ENCODE measurements at regions not wholly inside any gene's neighbourhood (a gene's known extent, or its start where the extent isn't known, plus 50 kb on each side); places are given as distances from the start of the nearest gene placed in this dataset.

GRCh38 chr16:86012221-86012620, 113.3 kb downstream of the IRF8 start:
- no peak for TF ChIP-seq JUND (IDR thresholded peaks at IDR 0.05; ENCODE audit: low read depth)
- DNase-seq (ENCODE audit: low read depth in 1 of 2, low spot score in 1 of 2), result no peak
- in situ Hi-C loops (cut with HindIII; ENCODE audit: low pct_unique_long_range_greater_than_20kb, low sequenced_read_pairs), result no loop called here

- in situ Hi-C loops (cut with HindIII; ENCODE audit: low pct_unique_long_range_greater_than_20kb, low sequenced_read_pairs), result no loop called here
- no peak for DNase-seq (ENCODE audit: low read depth in 1 of 2, low spot score in 1 of 2)
- TF ChIP-seq JUND (IDR thresholded peaks at IDR 0.05; ENCODE audit: low read depth), result no peak
Observed at GRCh38 chr16:86013867-86014266, 114.9 kb downstream of the IRF8 start.

GRCh38 chr16:86015606-86016005, 116.6 kb downstream of the IRF8 start:
- TF ChIP-seq JUND (IDR thresholded peaks at IDR 0.05; ENCODE audit: low read depth), result no peak
- DNase-seq (ENCODE audit: low read depth in 1 of 2, low spot score in 1 of 2), result no peak

GRCh38 chr16:86016201-86016965, 117.4 kb downstream of the IRF8 start:
- peak; percentile 76 to 81 for DNase-seq (ENCODE audit: low read depth in 1 of 2, low spot score in 1 of 2)
- no peak for TF ChIP-seq JUND (IDR thresholded peaks at IDR 0.05; ENCODE audit: low read depth)
- in situ Hi-C loops (cut with HindIII; ENCODE audit: low pct_unique_long_range_greater_than_20kb, low sequenced_read_pairs), result no loop called here

More at GRCh38 chr16:86015606-86016005, 116.6 kb downstream of the IRF8 start:
- in situ Hi-C loops (cut with HindIII; ENCODE audit: low pct_unique_long_range_greater_than_20kb, low sequenced_read_pairs), result no loop called here

GRCh38 chr16:86018071-86018470, 119.1 kb downstream of the IRF8 start:
- in situ Hi-C loops (cut with HindIII; ENCODE audit: low pct_unique_long_range_greater_than_20kb, low sequenced_read_pairs), result no loop called here
- TF ChIP-seq JUND (IDR thresholded peaks at IDR 0.05; ENCODE audit: low read depth), result no peak
- DNase-seq (ENCODE audit: low read depth in 1 of 2, low spot score in 1 of 2), result no peak

GRCh38 chr16:86018487-86018886, 119.5 kb downstream of the IRF8 start:
- no peak for TF ChIP-seq JUND (IDR thresholded peaks at IDR 0.05; ENCODE audit: low read depth)
- DNase-seq (ENCODE audit: low read depth in 1 of 2, low spot score in 1 of 2), result no peak
- in situ Hi-C loops (cut with HindIII; ENCODE audit: low pct_unique_long_range_greater_than_20kb, low sequenced_read_pairs), result no loop called here

GRCh38 chr16:86018941-86019340, 120.0 kb downstream of the IRF8 start:
- no peak for DNase-seq (ENCODE audit: low read depth in 1 of 2, low spot score in 1 of 2)
- in situ Hi-C loops (cut with HindIII; ENCODE audit: low pct_unique_long_range_greater_than_20kb, low sequenced_read_pairs), result no loop called here
- TF ChIP-seq JUND (IDR thresholded peaks at IDR 0.05; ENCODE audit: low read depth), result no peak

- in situ Hi-C loops (cut with HindIII; ENCODE audit: low pct_unique_long_range_greater_than_20kb, low sequenced_read_pairs), result no loop called here
- DNase-seq (ENCODE audit: low read depth in 1 of 2, low spot score in 1 of 2), result no peak
- no peak for TF ChIP-seq JUND (IDR thresholded peaks at IDR 0.05; ENCODE audit: low read depth)
Observed at GRCh38 chr16:86019446-86020047, 120.6 kb downstream of the IRF8 start.

GRCh38 chr16:86020971-86021370, 122.0 kb downstream of the IRF8 start:
- no peak for TF ChIP-seq JUND (IDR thresholded peaks at IDR 0.05; ENCODE audit: low read depth)
- in situ Hi-C loops (cut with HindIII; ENCODE audit: low pct_unique_long_range_greater_than_20kb, low sequenced_read_pairs), result no loop called here
- no peak for DNase-seq (ENCODE audit: low read depth in 1 of 2, low spot score in 1 of 2)

GRCh38 chr16:86022381-86022960, 123.5 kb downstream of the IRF8 start:
- DNase-seq (ENCODE audit: low read depth in 1 of 2, low spot score in 1 of 2), result no peak
- in situ Hi-C loops (cut with HindIII; ENCODE audit: low pct_unique_long_range_greater_than_20kb, low sequenced_read_pairs), result no loop called here
- no peak for TF ChIP-seq JUND (IDR thresholded peaks at IDR 0.05; ENCODE audit: low read depth)

- no peak for DNase-seq (ENCODE audit: low read depth in 1 of 2, low spot score in 1 of 2)
- no peak for TF ChIP-seq JUND (IDR thresholded peaks at IDR 0.05; ENCODE audit: low read depth)
- in situ Hi-C loops (cut with HindIII; ENCODE audit: low pct_unique_long_range_greater_than_20kb, low sequenced_read_pairs), result no loop called here
Observed at GRCh38 chr16:86024210-86024609, 125.2 kb downstream of the IRF8 start.

- no peak for DNase-seq (ENCODE audit: low read depth in 1 of 2, low spot score in 1 of 2)
- no peak for TF ChIP-seq JUND (IDR thresholded peaks at IDR 0.05; ENCODE audit: low read depth)
- in situ Hi-C loops (cut with HindIII; ENCODE audit: low pct_unique_long_range_greater_than_20kb, low sequenced_read_pairs), result no loop called here
Observed at GRCh38 chr16:86025706-86026105, 126.7 kb downstream of the IRF8 start.

GRCh38 chr16:86026171-86026910, 127.4 kb downstream of the IRF8 start:
- in situ Hi-C loops (cut with HindIII; ENCODE audit: low pct_unique_long_range_greater_than_20kb, low sequenced_read_pairs), result no loop called here
- no peak for TF ChIP-seq JUND (IDR thresholded peaks at IDR 0.05; ENCODE audit: low read depth)
- DNase-seq (ENCODE audit: low read depth in 1 of 2, low spot score in 1 of 2), result no peak
